Prostate gland (tissue), 2 donors: ENCODE measurements at regions not wholly inside any gene's neighbourhood (a gene's known extent, or its start where the extent isn't known, plus 50 kb on each side); places are given as distances from the start of the nearest gene placed in this dataset.

Experiments
- POLR2A ChIP-seq: fragments of 450-650 bp; IDR thresholded peaks from one replicate; pipeline ENCODE4 v1.6.1; 2016; ENCODE audit warnings: antibody characterized with exemption, mild to moderate bottlenecking
- TF ChIP-seq, protein P1 (sequence below), 4 experiments: fragments of 200-600 bp in 2 of 4; fragments of 450-650 bp in 2 of 4; sonication (generic) in 2 of 4; IDR thresholded peaks; 1 replicate in 3 of 4; 2 replicates in 1 of 4; pipeline ENCODE4 v1.5.1; 2016 to 2019; ENCODE audit warnings: antibody characterized with exemption in 4 of 4, mild to moderate bottlenecking in 2 of 4, moderate library complexity in 2 of 4

DNA sequence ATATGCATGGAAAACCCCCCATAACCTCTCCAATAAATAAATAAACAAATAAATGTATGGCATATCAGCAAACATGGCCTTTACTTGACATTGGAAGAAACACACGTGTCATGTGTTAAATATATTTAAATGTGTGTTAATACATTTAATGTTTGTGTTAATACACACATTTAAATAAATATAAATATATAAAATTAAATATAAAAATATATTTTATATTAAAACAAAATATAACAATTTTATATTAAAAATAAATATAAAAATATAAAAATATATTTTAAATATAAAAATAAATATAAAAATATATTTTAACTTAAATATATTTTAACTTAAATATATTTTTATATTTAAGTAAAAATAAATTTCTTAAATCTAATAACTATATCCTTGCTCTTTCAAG, 187.6 kb upstream of the CXXC4 start:
- TF ChIP-seq, protein P1, sequence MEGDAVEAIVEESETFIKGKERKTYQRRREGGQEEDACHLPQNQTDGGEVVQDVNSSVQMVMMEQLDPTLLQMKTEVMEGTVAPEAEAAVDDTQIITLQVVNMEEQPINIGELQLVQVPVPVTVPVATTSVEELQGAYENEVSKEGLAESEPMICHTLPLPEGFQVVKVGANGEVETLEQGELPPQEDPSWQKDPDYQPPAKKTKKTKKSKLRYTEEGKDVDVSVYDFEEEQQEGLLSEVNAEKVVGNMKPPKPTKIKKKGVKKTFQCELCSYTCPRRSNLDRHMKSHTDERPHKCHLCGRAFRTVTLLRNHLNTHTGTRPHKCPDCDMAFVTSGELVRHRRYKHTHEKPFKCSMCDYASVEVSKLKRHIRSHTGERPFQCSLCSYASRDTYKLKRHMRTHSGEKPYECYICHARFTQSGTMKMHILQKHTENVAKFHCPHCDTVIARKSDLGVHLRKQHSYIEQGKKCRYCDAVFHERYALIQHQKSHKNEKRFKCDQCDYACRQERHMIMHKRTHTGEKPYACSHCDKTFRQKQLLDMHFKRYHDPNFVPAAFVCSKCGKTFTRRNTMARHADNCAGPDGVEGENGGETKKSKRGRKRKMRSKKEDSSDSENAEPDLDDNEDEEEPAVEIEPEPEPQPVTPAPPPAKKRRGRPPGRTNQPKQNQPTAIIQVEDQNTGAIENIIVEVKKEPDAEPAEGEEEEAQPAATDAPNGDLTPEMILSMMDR (IDR thresholded peaks at IDR 0.05): no peak
- no peak for TF ChIP-seq POLR2A
